OCI-LY3 (cell line): ENCODE measurements at regions not wholly inside any gene's neighbourhood (a gene's known extent, or its start where the extent isn't known, plus 50 kb on each side); places are given as distances from the start of the nearest gene placed in this dataset.

Experiments used
- H2AFZ ChIP-seq: fragments of 200-600, 300-600 bp; shearing (Covaris generic); 2 replicates; pipeline ENCODE4 v1.6.0; 2014; ENCODE audit warnings: antibody characterized with exemption, low read depth, low read length
- H3K27ac ChIP-seq: fragments of 200-600, 300-600 bp; sonication (generic); 2 replicates; pipeline ENCODE4 v1.5.1; 2014; ENCODE audit warnings: mild to moderate bottlenecking, low read length, moderate library complexity, mixed read lengths
- H3K27me3 ChIP-seq: fragments of 200-600, 300-600 bp; sonication (generic); 2 replicates; pipeline ENCODE4 v1.6.1; 2014; ENCODE audit warnings: low read depth, low read length, mixed read lengths
- H3K36me3 ChIP-seq: fragments of 200-600, 300-600 bp; sonication (generic); replicated peaks from 2 replicates; pipeline ENCODE3; 2014; ENCODE audit warnings: low read depth, low read length, mixed read lengths
- H3K4me1 ChIP-seq: fragments of 300-600, 200-600 bp; sonication (generic); 2 replicates; pipeline ENCODE4 v1.6.1; 2014; ENCODE audit warnings: low read length, mixed read lengths
- H3K4me2 ChIP-seq: fragments of 200-600, 300-600 bp; sonication (generic); 2 replicates; pipeline ENCODE4 v1.6.1; 2014; ENCODE audit warnings: low read length, mixed read lengths
- H3K4me3 ChIP-seq: fragments of 300-600, 200-600 bp; sonication (generic); 2 replicates; pipeline ENCODE4 v1.5.1; 2014; ENCODE audit warnings: antibody characterized with exemption, mild to moderate bottlenecking, low read length, moderate library complexity
- H3K79me2 ChIP-seq: fragments of 300-600, 200-600 bp; shearing (Covaris generic); 2 replicates; pipeline ENCODE4 v1.6.1; 2014; ENCODE audit warnings: mild to moderate bottlenecking, low read length, mixed read lengths
- H3K9ac ChIP-seq: fragments of 300-600, 200-600 bp; shearing (Covaris generic); 2 replicates; pipeline ENCODE4 v1.6.0; 2014; ENCODE audit warnings: mild to moderate bottlenecking, low read length, moderate library complexity
- H3K9me3 ChIP-seq: fragments of 200-600, 300-600 bp; shearing (Covaris generic); 2 replicates; pipeline ENCODE4 v1.6.1; 2014; ENCODE audit warnings: low read length, mixed read lengths; ENCODE audit not compliant: insufficient read depth
- H4K20me1 ChIP-seq: fragments of 200-600, 300-600 bp; sonication (generic); 2 replicates; pipeline ENCODE4 v1.6.1; 2016; ENCODE audit warnings: low read length, mixed read lengths; ENCODE audit not compliant: insufficient read depth
- EZH2phosphoT487 ChIP-seq: fragments of 200-600 bp; shearing (Covaris generic); IDR thresholded peaks from 2 replicates; pipeline ENCODE4 v1.6.1; 2018; ENCODE audit warnings: antibody characterized with exemption, mixed run types, low read depth
- TF ChIP-seq, protein P1 (sequence below): fragments of 200-600, 300-600 bp; sonication (generic); IDR thresholded peaks from 2 replicates; pipeline ENCODE4 v1.5.1; 2014; ENCODE audit warnings: antibody characterized with exemption, low read length, low read depth

DNA sequence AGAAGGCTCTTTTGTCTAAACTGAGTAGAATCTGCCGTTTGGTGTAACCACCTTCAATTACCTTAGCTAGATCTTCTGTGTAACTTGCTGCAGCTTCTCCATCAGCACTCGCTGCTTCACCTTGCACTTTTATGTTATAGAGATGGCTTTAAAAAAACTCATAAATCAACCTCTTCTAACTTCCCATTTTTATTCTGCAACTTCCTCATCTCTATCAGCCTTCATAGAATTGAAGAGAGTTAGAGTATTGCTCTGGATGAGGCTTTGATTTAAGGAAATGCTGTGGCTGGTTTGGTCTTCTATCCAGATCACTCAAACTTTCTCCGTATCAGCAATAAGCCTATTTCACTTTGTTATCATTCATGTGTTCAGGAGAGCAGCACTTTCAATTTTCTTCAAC lies 1131.9 kb upstream of the CELF2 start:
- Histone ChIP-seq H3K4me3 (no peak overlapping the region), H3K27me3 (no peaks in the 10 kb centered on the region), H4K20me1 (no peaks in the 10 kb centered on the region), H2AFZ (no peak overlapping the region), H3K4me1 (no peaks in the 10 kb centered on the region), H3K36me3 (no peaks in the 10 kb centered on the region), H3K9me3 (no peaks in the 10 kb centered on the region), H3K9ac (no peak overlapping the region), H3K79me2 (no peaks in the 10 kb centered on the region), H3K4me2 (no peak overlapping the region), H3K27ac (no peak overlapping the region)
- TF ChIP-seq, protein P1, sequence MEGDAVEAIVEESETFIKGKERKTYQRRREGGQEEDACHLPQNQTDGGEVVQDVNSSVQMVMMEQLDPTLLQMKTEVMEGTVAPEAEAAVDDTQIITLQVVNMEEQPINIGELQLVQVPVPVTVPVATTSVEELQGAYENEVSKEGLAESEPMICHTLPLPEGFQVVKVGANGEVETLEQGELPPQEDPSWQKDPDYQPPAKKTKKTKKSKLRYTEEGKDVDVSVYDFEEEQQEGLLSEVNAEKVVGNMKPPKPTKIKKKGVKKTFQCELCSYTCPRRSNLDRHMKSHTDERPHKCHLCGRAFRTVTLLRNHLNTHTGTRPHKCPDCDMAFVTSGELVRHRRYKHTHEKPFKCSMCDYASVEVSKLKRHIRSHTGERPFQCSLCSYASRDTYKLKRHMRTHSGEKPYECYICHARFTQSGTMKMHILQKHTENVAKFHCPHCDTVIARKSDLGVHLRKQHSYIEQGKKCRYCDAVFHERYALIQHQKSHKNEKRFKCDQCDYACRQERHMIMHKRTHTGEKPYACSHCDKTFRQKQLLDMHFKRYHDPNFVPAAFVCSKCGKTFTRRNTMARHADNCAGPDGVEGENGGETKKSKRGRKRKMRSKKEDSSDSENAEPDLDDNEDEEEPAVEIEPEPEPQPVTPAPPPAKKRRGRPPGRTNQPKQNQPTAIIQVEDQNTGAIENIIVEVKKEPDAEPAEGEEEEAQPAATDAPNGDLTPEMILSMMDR = no peak
- TF ChIP-seq EZH2phosphoT487 = no peak

DNA sequence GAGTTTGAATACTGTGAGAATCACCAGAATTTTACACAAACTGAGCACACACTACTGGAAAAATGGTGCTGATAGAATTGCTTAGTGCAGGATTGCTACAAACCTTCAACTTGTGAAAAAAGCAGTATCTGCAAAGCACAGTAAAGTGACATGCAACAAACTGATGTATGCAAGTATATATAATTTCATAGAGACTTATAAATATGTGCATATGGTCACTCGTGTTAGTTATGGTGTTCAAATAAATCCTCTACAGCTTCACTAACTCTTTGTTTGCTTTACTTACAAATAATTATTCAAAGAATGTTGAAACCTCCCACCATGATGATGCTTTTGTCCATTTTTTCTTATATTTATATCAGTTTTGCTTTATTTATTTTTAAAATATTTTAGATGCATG lies 1130.9 kb upstream of the CELF2 start:
- Histone ChIP-seq H3K36me3 (no peaks in the 10 kb centered on the region), H3K4me2 (no peak overlapping the region), H3K4me3 (no peak overlapping the region), H2AFZ (no peak overlapping the region), H4K20me1 (no peaks in the 10 kb centered on the region), H3K27ac (no peak overlapping the region), H3K27me3 (no peaks in the 10 kb centered on the region), H3K9ac (no peak overlapping the region), H3K4me1 (no peaks in the 10 kb centered on the region), H3K79me2 (no peaks in the 10 kb centered on the region), H3K9me3 (no peaks in the 10 kb centered on the region)
- TF ChIP-seq EZH2phosphoT487 = no peak
- TF ChIP-seq, protein P1 = no peak

DNA sequence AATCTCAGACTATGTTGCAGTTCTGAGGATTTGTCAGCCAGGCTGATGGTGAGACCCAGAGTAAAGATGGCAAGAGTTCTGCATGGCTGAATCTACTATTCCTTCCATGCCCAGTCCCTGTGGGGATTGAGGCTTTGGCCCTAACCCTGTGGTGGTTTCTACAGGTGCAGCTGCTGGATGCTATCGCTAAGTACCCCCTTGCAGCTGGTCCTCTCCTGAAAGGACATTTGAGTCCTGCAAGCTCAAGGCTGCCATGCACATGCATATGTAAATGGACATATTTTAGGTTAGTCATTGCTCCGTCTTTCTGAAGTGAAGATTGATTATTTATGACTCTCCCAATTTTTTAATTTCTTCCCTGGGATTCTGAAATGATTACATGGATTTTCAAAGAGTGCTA lies 1122.2 kb upstream of the CELF2 start:
- no peak for TF ChIP-seq EZH2phosphoT487
- TF ChIP-seq, protein P1 = no peak
- Histone ChIP-seq H3K9me3 (no peaks in the 10 kb centered on the region), H2AFZ (no peak overlapping the region), H3K4me1 (no peaks in the 10 kb centered on the region), H3K27me3 (no peaks in the 10 kb centered on the region), H3K36me3 (no peaks in the 10 kb centered on the region), H3K79me2 (no peaks in the 10 kb centered on the region), H3K4me3 (no peak overlapping the region), H3K27ac (no peak overlapping the region), H3K4me2 (no peak overlapping the region), H3K9ac (no peak overlapping the region), H4K20me1 (no peaks in the 10 kb centered on the region)

DNA sequence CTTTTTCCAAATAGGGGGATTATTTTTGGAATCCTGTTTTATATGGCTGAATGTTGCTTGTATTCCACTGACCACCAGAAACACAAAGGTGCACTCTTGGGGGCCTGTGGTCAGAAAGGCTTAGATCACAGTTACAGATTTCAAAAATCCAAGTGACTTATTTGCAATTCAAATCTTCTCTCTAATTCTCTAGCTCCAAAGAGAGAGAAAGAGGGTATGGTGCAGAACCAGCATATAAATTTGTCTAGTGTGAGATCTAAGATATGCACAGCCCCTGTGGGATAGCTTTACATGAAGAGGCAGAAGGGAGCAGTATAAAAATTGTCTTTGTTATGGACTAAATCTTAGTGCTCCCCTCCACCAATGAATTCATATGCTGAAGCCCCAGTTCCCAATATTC lies 1121.7 kb upstream of the CELF2 start:
- H2AFZ ChIP-seq = no peak overlapping the region
- no peak for TF ChIP-seq EZH2phosphoT487
- TF ChIP-seq, protein P1 = no peak
- no peaks in the 10 kb centered on the region for H3K4me1 ChIP-seq
- no peaks in the 10 kb centered on the region for H3K9me3 ChIP-seq
- H3K27ac ChIP-seq = no peak overlapping the region
- H3K36me3 ChIP-seq = no peaks in the 10 kb centered on the region
- no peaks in the 10 kb centered on the region for H4K20me1 ChIP-seq
- no peak overlapping the region for H3K4me3 ChIP-seq
- no peak overlapping the region for H3K9ac ChIP-seq
- H3K79me2 ChIP-seq = no peaks in the 10 kb centered on the region
- no peaks in the 10 kb centered on the region for H3K27me3 ChIP-seq
- no peak overlapping the region for H3K4me2 ChIP-seq
